HG02610 (cell line): ENCODE measurements at regions not wholly inside any gene's neighbourhood (a gene's known extent, or its start where the extent isn't known, plus 50 kb on each side); places are given as distances from the start of the nearest gene placed in this dataset.
"Not testable (repeated sequence)": the region's sequence is repeated elsewhere in the genome, so short reads cannot be mapped to it uniquely, and the experiment has no call there.

Experiments
- ATAC-seq: cut with Tn5 transposase; IDR thresholded peaks from one replicate; pipeline ENCODE4 v1.9.1; 2021; ENCODE audit warnings: mild to moderate bottlenecking, moderate library complexity; ENCODE audit not compliant: unreplicated experiment

GRCh38 chr5:40165789-40166728, 513.7 kb upstream of the PTGER4 start:
- no peak for ATAC-seq

DNA sequence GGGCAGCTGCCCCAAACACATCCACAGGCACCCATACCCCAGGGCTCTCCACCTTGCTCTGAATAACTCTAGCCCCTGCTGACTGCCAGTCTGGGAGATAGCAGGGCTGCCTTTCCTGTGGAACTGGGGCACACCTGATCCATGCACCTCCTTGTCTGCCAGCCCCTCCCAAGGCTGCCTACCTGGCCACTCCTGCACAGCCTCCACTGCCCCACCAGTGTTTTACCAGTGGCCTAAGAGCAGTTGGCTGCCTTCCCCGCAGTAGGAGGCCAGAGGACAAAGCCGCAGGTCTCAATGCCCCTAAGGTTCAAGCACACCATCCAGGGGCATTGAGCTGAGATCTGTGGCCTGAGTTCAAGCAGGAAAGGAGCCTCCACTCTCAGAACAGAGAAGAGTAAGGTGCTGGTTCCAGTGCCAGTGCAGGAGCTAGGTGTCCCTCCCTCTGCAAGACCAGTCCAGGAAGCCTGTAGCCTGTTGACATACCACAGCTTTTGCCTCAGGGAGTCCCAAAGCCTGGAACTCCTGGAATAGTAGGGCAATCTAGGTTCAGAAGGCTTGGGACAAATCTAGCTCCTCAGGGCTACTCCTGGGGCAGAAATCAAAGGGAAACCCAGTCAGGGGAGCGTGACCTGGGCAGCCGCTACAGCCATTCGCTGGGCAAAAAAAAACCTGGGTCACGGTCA, 514.5 kb upstream of the PTGER4 start:
- ATAC-seq: no peak

GRCh38 chr5:40160435-40160834, 519.3 kb upstream of the PTGER4 start:
- no peak for ATAC-seq

DNA sequence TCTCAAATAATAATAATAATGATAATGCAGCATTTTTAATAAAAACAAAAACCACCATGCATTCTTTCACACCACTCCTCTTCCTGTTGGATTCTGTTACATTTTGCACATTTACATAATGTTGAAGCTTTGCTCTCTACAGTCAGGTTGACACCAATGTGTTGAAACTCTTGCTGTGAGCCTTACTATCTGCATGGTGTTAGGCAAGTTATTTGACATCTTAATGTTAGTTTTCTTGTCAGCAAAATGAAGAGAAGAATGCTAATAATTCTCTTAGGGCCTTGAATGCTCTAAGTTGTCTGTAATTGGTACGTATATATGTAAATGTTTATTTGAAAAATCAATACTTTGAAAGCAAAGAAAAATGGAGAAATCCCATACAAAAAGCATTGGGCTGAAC, 525.5 kb upstream of the PTGER4 start:
- no peak for ATAC-seq

GRCh38 chr5:40150896-40151295, 528.8 kb upstream of the PTGER4 start:
- ATAC-seq: no peak

DNA sequence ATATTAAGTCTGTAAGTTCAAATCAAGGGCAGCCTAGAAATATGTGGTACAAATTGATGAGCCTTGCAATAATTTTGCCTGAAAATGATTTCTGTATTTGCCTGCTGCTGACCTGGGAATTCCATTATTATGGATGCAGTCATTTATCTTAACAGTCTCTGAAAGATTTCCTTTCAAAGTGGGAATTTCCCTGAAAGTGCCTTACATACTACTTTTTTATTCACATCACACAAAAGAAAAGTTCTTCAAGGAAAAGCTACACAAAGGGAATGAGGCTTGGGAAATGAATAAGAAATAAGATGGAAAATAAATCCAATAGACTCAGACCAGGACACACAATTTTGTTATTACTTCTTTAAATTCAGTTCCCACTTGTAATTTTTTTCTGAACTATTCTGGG, 537.8 kb upstream of the PTGER4 start:
- no peak for ATAC-seq

GRCh38 chr5:40141418-40141817, 538.3 kb upstream of the PTGER4 start:
- no peak for ATAC-seq

- no peak for ATAC-seq
Measured at GRCh38 chr5:40137223-40137622, 542.5 kb upstream of the PTGER4 start.

DNA sequence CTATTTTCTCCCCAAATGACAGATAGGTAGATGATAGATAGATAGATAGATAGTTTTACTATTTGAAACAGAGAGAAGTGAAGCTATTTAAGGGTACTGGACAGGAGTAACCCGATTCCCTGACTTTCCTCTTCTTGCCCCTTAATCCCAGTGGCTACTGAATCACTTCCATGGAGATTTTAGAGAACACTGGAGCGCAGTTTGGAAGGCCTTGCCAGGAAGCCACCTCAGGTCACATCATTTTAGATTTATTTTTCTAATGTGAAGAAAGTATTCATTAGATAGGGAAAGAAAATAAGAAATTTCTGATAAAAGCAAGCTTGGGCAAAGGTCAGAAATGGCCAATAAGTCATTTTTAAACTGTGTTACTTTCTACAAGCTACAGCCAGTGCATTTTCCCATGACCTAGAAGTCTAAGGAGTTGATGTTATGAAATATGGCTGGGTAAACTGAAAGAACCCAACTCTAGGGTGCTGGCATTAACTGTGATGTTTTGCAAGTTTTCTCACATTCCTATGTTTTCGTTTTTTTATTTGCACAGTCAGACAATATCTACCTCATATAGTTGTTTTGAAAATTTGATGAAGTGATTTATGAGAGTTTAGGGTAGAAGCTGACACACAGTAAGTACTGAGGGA, 544.7 kb upstream of the PTGER4 start:
- ATAC-seq: no peak

GRCh38 chr5:40124367-40124766, 555.3 kb upstream of the PTGER4 start:
- ATAC-seq: no peak

DNA sequence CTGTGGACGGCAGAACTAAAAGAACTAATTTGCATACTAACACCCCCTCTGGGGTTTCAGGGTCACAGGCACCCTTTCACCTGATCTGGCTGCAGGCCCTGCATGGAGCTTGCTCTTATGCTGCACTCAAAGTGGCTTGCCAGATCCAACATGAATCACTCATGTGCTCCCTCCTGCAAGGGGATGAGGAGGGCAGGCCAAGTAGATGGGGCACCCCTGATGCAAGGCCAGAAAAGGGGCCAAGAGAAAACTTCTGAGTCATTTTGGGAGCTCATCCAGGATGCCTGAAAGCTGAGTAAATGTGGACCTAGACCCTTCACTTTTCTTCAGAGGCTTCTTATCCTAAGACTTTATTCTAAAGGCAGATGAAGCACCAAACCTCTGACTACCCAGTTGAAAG, 558.5 kb upstream of the PTGER4 start:
- ATAC-seq: no peak

GRCh38 chr5:40112875-40113274, 566.8 kb upstream of the PTGER4 start:
- ATAC-seq: no peak

DNA sequence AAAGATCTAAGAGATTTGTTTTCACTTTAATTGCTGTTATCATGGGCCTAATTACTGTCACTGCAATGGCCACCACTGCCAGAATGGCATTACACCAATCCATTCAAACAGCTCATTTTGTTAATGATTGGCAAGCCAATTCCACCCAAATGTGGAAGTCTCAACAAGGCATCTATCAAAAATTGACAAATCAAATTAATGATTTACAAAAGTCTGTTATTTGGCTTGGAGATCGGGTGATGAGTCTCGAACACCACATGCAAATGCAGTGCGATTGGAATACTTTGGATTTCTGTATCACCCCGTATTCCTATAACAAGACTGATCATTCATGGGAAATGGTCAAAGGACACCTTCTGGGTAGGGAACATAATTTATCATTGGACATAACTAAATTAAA, 568.7 kb upstream of the PTGER4 start:
- ATAC-seq: not testable (repeated sequence)

DNA sequence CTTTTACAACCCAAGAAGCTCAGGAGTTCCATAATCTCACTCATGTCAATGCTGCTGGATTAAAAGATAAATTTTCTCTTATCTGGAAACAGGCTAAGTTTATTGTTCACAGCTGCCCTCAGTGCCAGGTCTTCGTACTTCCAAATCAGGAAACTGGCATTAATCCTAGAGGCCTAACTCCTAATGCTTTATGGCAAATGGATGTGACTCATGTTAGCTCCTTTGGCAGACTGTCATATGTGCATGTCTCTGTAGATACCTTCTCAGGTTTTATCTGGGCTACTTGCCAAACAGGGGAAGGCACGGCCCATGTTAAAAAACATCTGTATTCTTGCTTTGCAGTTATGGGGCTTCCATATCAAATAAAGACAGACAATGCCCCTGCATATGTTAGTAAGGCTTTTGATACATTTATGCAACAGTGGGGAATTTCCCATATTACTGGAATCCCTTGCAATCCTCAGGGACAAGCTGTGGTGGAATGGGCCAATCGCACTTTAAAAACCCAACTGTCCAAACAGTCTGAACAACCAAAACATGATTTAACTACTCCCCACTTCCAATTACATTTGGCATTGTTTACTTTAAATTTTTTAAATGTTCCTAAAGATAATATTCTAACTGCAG, 570.8 kb upstream of the PTGER4 start:
- not testable (repeated sequence) for ATAC-seq

GRCh38 chr5:40107786-40108185, 571.9 kb upstream of the PTGER4 start:
- ATAC-seq: not testable (repeated sequence)

DNA sequence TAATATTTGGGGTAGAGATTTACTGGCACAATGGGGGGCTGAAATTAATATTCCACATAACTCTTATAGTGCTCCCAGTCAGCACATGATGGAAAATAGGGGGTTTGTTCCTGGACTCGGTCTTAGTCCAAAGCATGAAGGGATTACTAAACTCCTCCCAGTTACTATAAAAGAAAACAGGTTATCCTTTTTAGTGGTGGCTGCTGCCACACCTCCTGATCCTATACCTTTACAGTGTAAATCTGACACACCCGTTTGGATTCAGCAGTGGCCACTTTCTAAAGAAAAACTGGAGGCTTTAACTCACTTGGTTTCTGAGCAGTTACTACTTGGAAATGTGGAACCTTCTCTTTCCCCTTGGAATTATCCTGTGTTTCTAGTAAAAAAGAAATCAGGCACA, 572.9 kb upstream of the PTGER4 start:
- ATAC-seq: no peak

- no peak for ATAC-seq
Measured at GRCh38 chr5:40098313-40098712, 581.4 kb upstream of the PTGER4 start.

DNA sequence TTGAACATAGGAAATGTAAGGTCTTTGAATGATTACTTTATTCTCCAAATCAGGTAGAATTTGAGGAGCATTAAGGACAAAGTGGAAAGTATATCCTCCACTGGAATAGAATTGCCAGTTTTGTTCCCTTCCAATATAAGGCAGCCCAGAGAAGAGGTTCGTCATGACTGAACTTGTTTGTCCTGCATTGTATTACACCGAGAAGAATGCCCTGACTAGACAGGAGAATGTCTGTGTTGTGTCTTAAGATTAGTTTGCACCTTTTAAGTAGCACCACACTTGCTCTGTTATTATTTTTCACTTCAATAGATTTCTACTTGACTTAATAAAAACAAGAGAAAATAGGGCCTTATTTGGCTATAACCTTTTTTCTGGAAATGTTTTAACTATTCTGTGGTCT, 586.2 kb upstream of the PTGER4 start:
- ATAC-seq: no peak

DNA sequence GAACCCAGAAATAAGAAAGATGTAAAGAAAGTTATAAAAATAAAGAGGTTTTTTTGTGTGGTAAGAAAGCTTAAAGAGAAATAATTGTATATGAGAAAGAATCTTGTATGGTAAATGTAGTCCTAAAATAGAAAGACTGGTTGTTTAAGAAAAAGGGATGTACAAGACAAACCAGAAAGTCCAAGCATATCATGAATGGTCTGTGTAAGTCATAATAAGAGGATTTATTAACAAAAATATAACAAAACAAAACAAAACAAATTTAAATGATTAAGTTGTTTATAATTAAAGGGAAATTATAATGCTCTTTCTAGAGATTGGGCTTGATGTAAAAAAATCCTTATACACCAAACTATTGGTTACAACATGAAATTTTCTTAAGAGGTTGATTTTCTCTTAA, 590.4 kb upstream of the PTGER4 start:
- ATAC-seq: no peak

- ATAC-seq: no peak
Measured at GRCh38 chr5:40084614-40085013, 595.1 kb upstream of the PTGER4 start.

GRCh38 chr5:40082313-40082712, 597.4 kb upstream of the PTGER4 start:
- ATAC-seq: no peak
